GM18858 (cell line): ENCODE measurements at regions not wholly inside any gene's neighbourhood (a gene's known extent, or its start where the extent isn't known, plus 50 kb on each side); places are given as distances from the start of the nearest gene placed in this dataset.
A peak's percentile ranks its signal among the peaks of the same experiment; 100 is the strongest.

Experiments
- ATAC-seq: cut with Tn5 transposase; IDR thresholded peaks from one replicate; pipeline ENCODE4 v1.9.1; 2021; ENCODE audit not compliant: unreplicated experiment

GRCh38 chrX:106341823-106342222, 173.7 kb downstream of the PWWP3B start:
- ATAC-seq = no peak

GRCh38 chrX:106356580-106356979, 188.5 kb downstream of the PWWP3B start:
- ATAC-seq = no peak

GRCh38 chrX:106363214-106363613, 195.1 kb downstream of the PWWP3B start:
- ATAC-seq = no peak

- peak; percentile 93 for ATAC-seq
These were observed 210.5 kb downstream of the PWWP3B start for GRCh38 chrX:106378616-106379015.

GRCh38 chrX:106391284-106391911, 220.4 kb upstream of the RADX start:
- ATAC-seq = no peak

DNA sequence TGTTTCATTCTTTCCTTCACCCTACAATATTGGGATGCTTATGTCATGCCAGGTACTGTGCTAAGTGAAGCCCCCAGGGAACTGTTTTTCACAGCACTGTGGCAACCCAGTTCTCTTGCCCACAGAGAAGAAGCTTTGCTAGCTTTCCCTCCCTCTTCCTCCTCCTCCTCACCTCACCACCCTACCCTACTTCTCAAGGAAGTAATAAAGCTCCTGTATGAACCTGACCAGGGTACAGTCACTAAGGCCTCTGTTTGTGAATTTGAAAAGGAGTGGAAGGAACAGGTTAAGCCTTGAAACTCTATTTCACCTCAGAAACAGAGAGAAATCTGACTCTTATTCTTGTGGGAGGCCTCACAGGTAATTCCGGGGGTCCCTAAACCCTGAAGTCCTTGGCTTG, 219.4 kb upstream of the RADX start:
- ATAC-seq = no peak

- ATAC-seq = no peak
These were observed 213.8 kb upstream of the RADX start for GRCh38 chrX:106397788-106398538.

DNA sequence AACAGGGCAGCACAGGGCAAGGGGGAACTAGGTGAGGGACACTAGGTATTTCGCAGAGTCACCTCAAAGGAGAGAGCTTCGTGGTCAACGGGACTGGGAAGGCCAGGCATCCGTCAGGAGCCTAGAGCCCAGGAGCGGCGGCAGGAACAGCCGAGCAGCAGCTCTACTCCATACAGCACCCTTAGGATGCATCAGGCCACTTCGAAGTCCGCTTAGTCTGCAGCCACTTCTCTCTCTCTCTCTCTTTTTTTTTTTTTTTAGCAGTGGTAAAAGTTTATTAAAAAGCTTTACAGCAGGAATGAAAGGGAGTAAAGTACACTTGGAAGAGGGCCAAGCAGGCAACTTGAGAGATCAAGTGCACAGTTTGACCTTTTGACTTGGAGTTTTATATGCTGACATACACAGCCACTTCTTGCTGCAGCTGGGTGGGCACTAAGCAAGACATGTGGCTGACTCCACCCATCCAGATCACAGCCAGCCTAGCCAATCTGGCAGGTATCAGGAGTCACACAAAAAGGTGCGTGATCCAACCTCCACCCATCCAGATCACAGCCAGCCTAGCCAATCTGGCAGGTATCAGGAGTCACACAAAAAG, 209.7 kb upstream of the RADX start:
- no peak for ATAC-seq

- ATAC-seq = no peak
These were observed 207.3 kb upstream of the RADX start for GRCh38 chrX:106404512-106404911.

DNA sequence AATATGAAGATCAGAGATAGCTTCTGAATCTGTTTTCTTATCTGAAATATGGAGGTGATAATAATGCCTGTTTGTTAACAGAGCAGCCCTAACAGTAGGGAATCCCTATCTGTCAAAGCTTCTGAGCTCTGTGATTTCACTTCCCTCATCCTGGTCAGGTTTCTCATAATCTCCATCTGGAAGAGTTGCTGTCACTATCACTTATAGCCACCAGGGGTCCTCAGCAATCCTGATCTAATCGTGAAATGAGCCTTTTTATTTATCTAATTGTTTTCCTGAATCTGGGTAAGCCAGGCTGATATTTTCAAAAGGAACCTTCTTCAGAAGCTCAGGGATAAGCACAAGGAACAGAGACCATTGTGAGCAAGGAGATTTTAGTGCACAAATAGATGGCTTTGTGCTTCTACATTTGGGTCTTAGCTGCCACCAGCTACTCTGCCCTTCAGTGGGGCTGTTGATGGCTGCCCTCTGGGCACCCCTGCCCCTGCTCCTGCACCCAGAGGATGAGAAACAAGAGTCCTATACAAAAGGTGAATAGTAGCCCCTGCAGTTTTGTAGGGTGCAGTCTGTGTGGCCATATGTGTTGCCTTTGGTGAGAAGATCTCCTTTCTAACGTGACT, 196.4 kb upstream of the RADX start:
- ATAC-seq = peak; percentile 95

GRCh38 chrX:106436691-106437090, 175.1 kb upstream of the RADX start:
- ATAC-seq = no peak

DNA sequence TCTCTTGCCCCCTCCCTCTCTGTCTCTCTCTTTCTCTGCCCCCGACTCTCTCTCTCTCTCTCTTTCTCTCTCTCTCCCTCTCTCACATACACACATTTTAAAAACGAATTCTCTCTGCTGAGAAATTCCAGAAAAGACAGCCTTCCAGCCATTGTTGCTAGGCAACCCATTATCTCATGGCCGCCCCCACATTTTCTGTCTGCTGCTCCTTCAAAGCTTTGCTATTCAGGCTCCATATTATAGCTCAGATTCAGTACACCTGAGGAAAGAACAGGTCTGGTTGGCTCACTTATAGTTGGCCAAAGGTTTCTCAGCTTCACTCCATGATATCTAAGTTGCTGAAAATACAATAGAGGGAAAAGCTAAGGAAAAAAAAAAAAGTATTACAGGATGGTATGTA, 174.4 kb upstream of the RADX start:
- no peak for ATAC-seq

DNA sequence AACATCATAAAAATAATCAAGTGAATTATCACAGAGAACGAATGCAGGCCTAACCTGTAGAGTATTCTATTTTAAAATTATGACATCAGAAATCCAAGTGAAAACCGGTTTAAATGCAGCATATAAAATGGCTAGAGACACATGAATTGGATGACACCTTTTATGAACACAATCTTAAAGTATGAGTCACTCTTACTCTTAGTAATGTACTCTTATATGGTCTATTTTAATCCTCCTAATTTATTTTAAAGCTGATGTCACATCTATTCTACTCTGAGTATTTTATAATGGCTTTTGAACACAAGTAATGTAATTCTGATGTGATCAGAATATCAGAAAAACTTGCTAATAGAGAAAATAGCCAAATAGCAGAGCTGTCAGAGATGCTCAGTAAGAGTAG, 161.4 kb upstream of the RADX start:
- ATAC-seq = no peak

- ATAC-seq = no peak
These were observed 159.8 kb upstream of the RADX start for GRCh38 chrX:106451933-106452332.

GRCh38 chrX:106454991-106455390, 156.8 kb upstream of the RADX start:
- no peak for ATAC-seq

DNA sequence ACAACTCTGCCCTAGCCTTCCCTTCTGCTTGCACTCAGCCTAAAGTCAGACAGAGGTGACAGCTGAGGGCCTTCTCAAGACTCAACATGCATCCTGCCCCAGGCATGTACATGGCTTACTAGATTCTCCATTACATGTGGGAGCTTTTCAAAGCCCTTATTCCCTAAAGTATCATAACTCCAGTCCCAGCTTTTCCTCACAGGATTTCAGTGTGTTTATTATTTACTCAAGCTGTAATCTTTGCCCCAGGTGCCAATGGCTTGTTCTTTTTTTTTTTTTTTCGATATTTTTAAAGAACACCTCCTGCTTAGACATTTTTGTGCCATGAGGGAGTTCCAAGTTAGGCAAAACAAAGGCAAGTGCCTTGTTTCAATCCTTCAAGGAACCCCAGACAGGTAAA, 154.0 kb upstream of the RADX start:
- ATAC-seq = no peak

DNA sequence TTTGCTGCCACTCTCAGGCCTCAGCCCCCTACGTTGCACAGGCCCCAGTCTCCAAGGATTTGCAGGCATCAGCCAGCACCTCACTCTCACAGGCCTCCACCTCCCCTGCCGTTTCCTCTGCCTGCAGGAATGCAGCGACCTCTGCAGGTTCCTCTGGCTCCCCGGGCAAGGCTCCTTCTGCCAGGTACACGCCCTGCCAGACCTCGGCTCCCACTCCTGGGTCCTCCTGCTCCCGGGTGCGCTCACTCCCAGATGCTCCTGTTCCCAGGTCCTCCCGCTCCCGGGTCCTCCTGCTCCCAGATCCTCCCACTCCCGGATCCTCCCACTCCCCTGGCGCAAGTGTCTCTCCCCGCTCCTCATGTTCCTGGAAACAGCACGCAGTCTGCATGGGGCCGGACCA, 144.4 kb upstream of the RADX start:
- no peak for ATAC-seq

DNA sequence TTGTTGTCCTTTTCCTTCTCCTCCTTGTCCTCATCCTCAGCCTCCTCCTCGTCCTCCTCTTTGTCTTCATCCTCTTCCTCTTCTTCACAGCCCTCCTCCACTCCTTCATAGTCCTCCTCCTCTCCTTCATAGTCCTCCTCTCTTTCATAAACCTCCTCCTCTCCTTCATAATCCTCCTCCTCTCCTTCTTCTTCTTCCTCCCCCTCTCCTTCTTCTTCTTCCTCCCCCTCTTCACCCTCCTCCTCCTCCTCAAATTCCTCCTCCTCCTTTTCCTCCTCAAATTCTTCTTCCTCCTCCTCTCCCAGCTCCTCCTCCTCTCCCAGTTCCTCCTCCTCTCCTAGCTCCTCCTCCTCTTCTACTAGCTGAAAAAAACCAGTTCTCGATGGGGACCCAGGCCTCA, 143.8 kb upstream of the RADX start:
- ATAC-seq = no peak

DNA sequence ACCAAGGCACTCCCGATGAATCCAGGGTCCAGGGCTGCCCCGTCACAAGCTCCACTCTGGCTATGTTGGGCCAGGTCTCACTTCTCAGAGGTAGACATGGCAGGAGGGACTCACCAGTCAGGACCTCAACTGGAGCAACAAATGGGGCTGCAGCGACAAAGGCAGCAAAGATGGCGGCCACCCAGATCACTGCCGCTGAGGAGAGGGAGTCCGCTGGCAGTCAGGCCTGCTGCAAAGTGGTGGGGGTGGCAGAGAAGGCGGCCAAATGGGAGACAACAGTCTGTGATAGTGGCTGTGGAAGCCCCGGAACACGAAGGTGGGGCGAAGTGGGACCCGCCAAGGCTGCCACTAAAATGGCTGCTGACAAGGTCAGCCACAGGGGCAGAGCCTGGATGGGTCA, 143.3 kb upstream of the RADX start:
- ATAC-seq = no peak

- ATAC-seq = no peak
These were observed 131.9 kb upstream of the RADX start for GRCh38 chrX:106479920-106480319.

- peak; percentile 30 for ATAC-seq
These were observed 130.4 kb upstream of the RADX start for GRCh38 chrX:106481341-106481740.

GRCh38 chrX:106484233-106484632, 127.5 kb upstream of the RADX start:
- peak; percentile 99 for ATAC-seq
